NOMO-1 (cell line): ENCODE measurements at regions not wholly inside any gene's neighbourhood (a gene's known extent, or its start where the extent isn't known, plus 50 kb on each side); places are given as distances from the start of the nearest gene placed in this dataset.

Experiments
- DNase-seq, 2 experiments: peaks; one replicate each; lab custom pipeline; 2025; ENCODE audit not compliant: unreplicated experiment in 2 of 2; lab: John Stamatoyannopoulos, UW

- no peak for DNase-seq
Measured at GRCh38 chr9:17967731-17968130, 388.9 kb downstream of the SH3GL2 start.

- DNase-seq = no peak
Measured at GRCh38 chr9:17969232-17969631, 390.4 kb downstream of the SH3GL2 start.

- no peak for DNase-seq
Measured at GRCh38 chr9:17970277-17970676, 391.4 kb downstream of the SH3GL2 start.

GRCh38 chr9:17978773-17979172, 399.9 kb downstream of the SH3GL2 start:
- DNase-seq = no peak

- DNase-seq = no peak
Measured at GRCh38 chr9:17986595-17986994, 407.7 kb downstream of the SH3GL2 start.

- no peak for DNase-seq
Measured at GRCh38 chr9:17987189-17987588, 408.3 kb downstream of the SH3GL2 start.

- DNase-seq = no peak
Measured at GRCh38 chr9:17988489-17988888, 409.6 kb downstream of the SH3GL2 start.

- no peak for DNase-seq
Measured at GRCh38 chr9:17990602-17991001, 411.7 kb downstream of the SH3GL2 start.

GRCh38 chr9:17993024-17993423, 414.2 kb downstream of the SH3GL2 start:
- no peak for DNase-seq

GRCh38 chr9:17994695-17995425, 416.0 kb downstream of the SH3GL2 start:
- DNase-seq = no peak

GRCh38 chr9:17996728-17997127, 417.9 kb downstream of the SH3GL2 start:
- DNase-seq = no peak

- no peak for DNase-seq
Measured at GRCh38 chr9:18002718-18003438, 424.0 kb downstream of the SH3GL2 start.

- DNase-seq = no peak
Measured at GRCh38 chr9:18006591-18006990, 427.7 kb downstream of the SH3GL2 start.

GRCh38 chr9:18007621-18008020, 428.8 kb downstream of the SH3GL2 start:
- DNase-seq = no peak

- no peak for DNase-seq
Measured at GRCh38 chr9:18009902-18010301, 431.0 kb downstream of the SH3GL2 start.

- no peak for DNase-seq
Measured at GRCh38 chr9:18010492-18010891, 431.6 kb downstream of the SH3GL2 start.

- DNase-seq = no peak
Measured at GRCh38 chr9:18012170-18012569, 433.3 kb downstream of the SH3GL2 start.

- no peak for DNase-seq
Measured at GRCh38 chr9:18014556-18014955, 435.7 kb downstream of the SH3GL2 start.

GRCh38 chr9:18015116-18015515, 436.2 kb downstream of the SH3GL2 start:
- no peak for DNase-seq

- DNase-seq = no peak
Measured at GRCh38 chr9:18017136-18017535, 438.3 kb downstream of the SH3GL2 start.

GRCh38 chr9:18018221-18018620, 439.4 kb downstream of the SH3GL2 start:
- DNase-seq = no peak

- no peak for DNase-seq
Measured at GRCh38 chr9:18018661-18019060, 439.8 kb downstream of the SH3GL2 start.
